ENCODE measurements at regions not wholly inside any gene's neighbourhood (a gene's known extent, or its start where the extent isn't known, plus 50 kb on each side); places are given as distances from the start of the nearest gene placed in this dataset.

GRCh38 chr5:163631856-163632255 is 126.4 kb downstream of the MAT2B start:
- ChIA-PET POLR2A (no interaction called here), CTCF (no interaction called here)
- no peaks in the 10 kb centered on the region for H3K4me1 Mint-ChIP-seq
- no peaks in the 10 kb centered on the region for H3K27me3 Mint-ChIP-seq (ENCODE audit: low read depth)
- H3K36me3 Mint-ChIP-seq, result no peaks in the 10 kb centered on the region
- ATAC-seq (no peak), DNase-seq (ENCODE audit: low spot score) (no peak)
- H3K4me3 Mint-ChIP-seq, result no peak overlapping the region
- H3K27ac Mint-ChIP-seq, result no peak overlapping the region
- H3K9me3 Mint-ChIP-seq, result peaks cover 7% of the 10 kb centered on the region; the same call in 1 of the 2 replicates
- TF ChIP-seq, protein P1, sequence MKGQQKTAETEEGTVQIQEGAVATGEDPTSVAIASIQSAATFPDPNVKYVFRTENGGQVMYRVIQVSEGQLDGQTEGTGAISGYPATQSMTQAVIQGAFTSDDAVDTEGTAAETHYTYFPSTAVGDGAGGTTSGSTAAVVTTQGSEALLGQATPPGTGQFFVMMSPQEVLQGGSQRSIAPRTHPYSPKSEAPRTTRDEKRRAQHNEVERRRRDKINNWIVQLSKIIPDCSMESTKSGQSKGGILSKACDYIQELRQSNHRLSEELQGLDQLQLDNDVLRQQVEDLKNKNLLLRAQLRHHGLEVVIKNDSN (CRISPR knock-in tag; IDR thresholded peaks at IDR 0.05), result no peak
- TF ChIP-seq, protein P2, sequence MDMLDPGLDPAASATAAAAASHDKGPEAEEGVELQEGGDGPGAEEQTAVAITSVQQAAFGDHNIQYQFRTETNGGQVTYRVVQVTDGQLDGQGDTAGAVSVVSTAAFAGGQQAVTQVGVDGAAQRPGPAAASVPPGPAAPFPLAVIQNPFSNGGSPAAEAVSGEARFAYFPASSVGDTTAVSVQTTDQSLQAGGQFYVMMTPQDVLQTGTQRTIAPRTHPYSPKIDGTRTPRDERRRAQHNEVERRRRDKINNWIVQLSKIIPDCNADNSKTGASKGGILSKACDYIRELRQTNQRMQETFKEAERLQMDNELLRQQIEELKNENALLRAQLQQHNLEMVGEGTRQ (CRISPR knock-in tag; IDR thresholded peaks at IDR 0.05), result no peak
- TF ChIP-seq GABPB1 (CRISPR knock-in tag; IDR thresholded peaks at IDR 0.05) (no peak), ZNF121 (CRISPR knock-in tag; IDR thresholded peaks at IDR 0.05) (no peak), ZBTB21 (CRISPR knock-in tag; IDR thresholded peaks at IDR 0.05; ENCODE audit: borderline replicate concordance) (no peak), TCF7 (CRISPR knock-in tag; IDR thresholded peaks at IDR 0.05; ENCODE audit: low read depth) (no peak), PREB (CRISPR knock-in tag; IDR thresholded peaks at IDR 0.05; ENCODE audit: borderline replicate concordance) (no peak)

- no peak overlapping the region for H3K4me3 Mint-ChIP-seq
- H3K27ac Mint-ChIP-seq, result no peak overlapping the region
- no peaks in the 10 kb centered on the region for H3K27me3 Mint-ChIP-seq (ENCODE audit: low read depth)
- no peaks in the 10 kb centered on the region for H3K4me1 Mint-ChIP-seq
- ATAC-seq, result no peak
- no peak for DNase-seq (ENCODE audit: low spot score)
- no peaks in the 10 kb centered on the region for H3K36me3 Mint-ChIP-seq
- CTCF ChIA-PET, result no interaction called here
- TF ChIP-seq, protein P3, sequence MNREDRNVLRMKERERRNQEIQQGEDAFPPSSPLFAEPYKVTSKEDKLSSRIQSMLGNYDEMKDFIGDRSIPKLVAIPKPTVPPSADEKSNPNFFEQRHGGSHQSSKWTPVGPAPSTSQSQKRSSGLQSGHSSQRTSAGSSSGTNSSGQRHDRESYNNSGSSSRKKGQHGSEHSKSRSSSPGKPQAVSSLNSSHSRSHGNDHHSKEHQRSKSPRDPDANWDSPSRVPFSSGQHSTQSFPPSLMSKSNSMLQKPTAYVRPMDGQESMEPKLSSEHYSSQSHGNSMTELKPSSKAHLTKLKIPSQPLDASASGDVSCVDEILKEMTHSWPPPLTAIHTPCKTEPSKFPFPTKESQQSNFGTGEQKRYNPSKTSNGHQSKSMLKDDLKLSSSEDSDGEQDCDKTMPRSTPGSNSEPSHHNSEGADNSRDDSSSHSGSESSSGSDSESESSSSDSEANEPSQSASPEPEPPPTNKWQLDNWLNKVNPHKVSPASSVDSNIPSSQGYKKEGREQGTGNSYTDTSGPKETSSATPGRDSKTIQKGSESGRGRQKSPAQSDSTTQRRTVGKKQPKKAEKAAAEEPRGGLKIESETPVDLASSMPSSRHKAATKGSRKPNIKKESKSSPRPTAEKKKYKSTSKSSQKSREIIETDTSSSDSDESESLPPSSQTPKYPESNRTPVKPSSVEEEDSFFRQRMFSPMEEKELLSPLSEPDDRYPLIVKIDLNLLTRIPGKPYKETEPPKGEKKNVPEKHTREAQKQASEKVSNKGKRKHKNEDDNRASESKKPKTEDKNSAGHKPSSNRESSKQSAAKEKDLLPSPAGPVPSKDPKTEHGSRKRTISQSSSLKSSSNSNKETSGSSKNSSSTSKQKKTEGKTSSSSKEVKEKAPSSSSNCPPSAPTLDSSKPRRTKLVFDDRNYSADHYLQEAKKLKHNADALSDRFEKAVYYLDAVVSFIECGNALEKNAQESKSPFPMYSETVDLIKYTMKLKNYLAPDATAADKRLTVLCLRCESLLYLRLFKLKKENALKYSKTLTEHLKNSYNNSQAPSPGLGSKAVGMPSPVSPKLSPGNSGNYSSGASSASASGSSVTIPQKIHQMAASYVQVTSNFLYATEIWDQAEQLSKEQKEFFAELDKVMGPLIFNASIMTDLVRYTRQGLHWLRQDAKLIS (CRISPR knock-in tag; IDR thresholded peaks at IDR 0.05; ENCODE audit: borderline replicate concordance), result no peak
- no peak for TF ChIP-seq GRHL2 (CRISPR knock-in tag; IDR thresholded peaks at IDR 0.05; ENCODE audit: insufficient replicate concordance, severe bottlenecking)
- TF ChIP-seq SMAD4 (CRISPR knock-in tag; IDR thresholded peaks at IDR 0.05), result no peak
- TF ChIP-seq ZNF232 (CRISPR knock-in tag; IDR thresholded peaks at IDR 0.05), result no peak
- no peak for TF ChIP-seq ZNF138 (CRISPR knock-in tag; conservative IDR thresholded peaks at IDR 0.05)
- no peak for TF ChIP-seq NFATC4 (CRISPR knock-in tag; IDR thresholded peaks at IDR 0.05)
- no peak for TF ChIP-seq PRDM15 (CRISPR knock-in tag; IDR thresholded peaks at IDR 0.05)
- POLR2A ChIA-PET, result no interaction called here
- H3K9me3 Mint-ChIP-seq, result peaks cover 6% of the 10 kb centered on the region; the same call in 1 of the 2 replicates
Measured at GRCh38 chr5:163633926-163634460, 128.6 kb downstream of the MAT2B start.
